Activated CD8-positive, alpha-beta T cell treated with anti-CD3 and anti-CD28 coated beads, Interleukin-2, amount 10 ng/mL, durations not matched to agents 7 days and 5 days (primary cell): ENCODE measurements at regions not wholly inside any gene's neighbourhood (a gene's known extent, or its start where the extent isn't known, plus 50 kb on each side); places are given as distances from the start of the nearest gene placed in this dataset.
"Not testable (repeated sequence)": the region's sequence is repeated elsewhere in the genome, so short reads cannot be mapped to it uniquely, and the experiment has no call there.

ENCODE experiments used
- ATAC-seq: fragments of 150-1000 bp; cut with Tn5 transposase; one replicate; pipeline ENCODE4 v1.10.0; 2021; ENCODE audit warnings: moderate library complexity
- CTCF ChIA-PET: fragments of 350-600 bp; sonication (Branson Sonifier 250); formaldehyde crosslinking; loops from one replicate; lab custom pipeline; 2021; ENCODE audit warnings: antibody characterized with exemption; lab: Charles Lee
- POLR2A ChIA-PET: fragments of 350-600 bp; sonication (Branson Sonifier 250); formaldehyde crosslinking; loops from one replicate; lab custom pipeline; 2021; ENCODE audit warnings: antibody characterized with exemption; lab: Charles Lee
- DNase-seq: peaks from one replicate; pipeline ENCODE4 v3.0.0-alpha.2; 2020
- H3K27ac Mint-ChIP-seq: one replicate; pipeline ENCODE4 v1.8.0; 2021; ENCODE audit warnings: mild to moderate bottlenecking, mixed read lengths
- H3K27me3 Mint-ChIP-seq: one replicate; pipeline ENCODE4 v1.8.0; 2021; ENCODE audit warnings: low read depth, mixed read lengths
- H3K36me3 Mint-ChIP-seq: one replicate; pipeline ENCODE4 v1.8.0; 2021; ENCODE audit warnings: low read depth, mixed read lengths
- H3K4me1 Mint-ChIP-seq: one replicate; pipeline ENCODE4 v1.8.0; 2021; ENCODE audit warnings: low read depth, mixed read lengths
- H3K4me3 Mint-ChIP-seq: one replicate; pipeline ENCODE4 v1.8.0; 2021; ENCODE audit warnings: mild to moderate bottlenecking, mixed read lengths
- H3K9me3 Mint-ChIP-seq: one replicate; pipeline ENCODE4 v1.8.0; 2022; ENCODE audit warnings: mixed read lengths; ENCODE audit not compliant: insufficient read depth

DNA sequence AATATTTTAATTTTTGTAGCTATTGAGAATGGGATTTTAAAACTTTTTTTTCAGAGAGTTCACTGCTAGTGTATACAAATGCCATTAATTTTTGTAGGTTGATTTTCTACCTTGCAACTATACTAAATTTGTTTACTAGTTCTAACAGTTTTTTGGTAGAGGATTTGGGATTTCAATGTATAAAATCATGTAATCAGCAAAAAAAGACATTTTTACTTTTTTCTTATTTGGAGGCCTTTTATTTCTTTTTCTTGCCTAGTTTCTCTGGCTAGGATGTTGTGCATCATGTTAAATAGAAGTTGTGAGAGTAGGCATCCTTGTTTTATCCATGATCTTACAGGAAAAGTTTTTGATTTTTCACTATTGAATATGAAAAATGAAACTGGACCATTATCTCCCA is 602.9 kb upstream of the KIF2B start:
- H3K27me3 Mint-ChIP-seq, result no peaks in the 10 kb centered on the region

DNA sequence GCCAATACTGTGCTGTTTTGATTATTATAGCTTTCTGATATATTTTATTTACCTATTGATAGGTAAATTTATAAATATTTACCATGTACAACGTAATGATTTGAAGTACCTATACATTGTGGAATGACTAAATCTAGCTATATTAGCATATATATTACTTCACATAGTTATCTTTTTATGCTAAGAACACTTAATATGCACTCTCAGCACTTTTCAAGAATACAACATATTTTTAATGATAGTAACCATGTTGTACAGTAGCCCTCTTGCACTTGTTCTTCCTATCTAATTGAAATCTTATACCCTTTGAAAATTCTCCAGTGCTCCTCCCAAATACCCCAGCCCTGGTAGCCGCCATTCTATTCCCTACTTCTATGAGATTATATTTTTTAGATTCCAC is 604.0 kb upstream of the KIF2B start:
- DNase-seq (no peak), ATAC-seq (no peak)
- no peak overlapping the region for H3K4me3 Mint-ChIP-seq
- H3K4me1 Mint-ChIP-seq, result no peaks in the 10 kb centered on the region
- POLR2A ChIA-PET, result no interaction called here
- H3K27ac Mint-ChIP-seq, result no peak overlapping the region
- H3K27me3 Mint-ChIP-seq, result no peaks in the 10 kb centered on the region
- CTCF ChIA-PET, result no interaction called here
- H3K36me3 Mint-ChIP-seq, result no peaks in the 10 kb centered on the region
- H3K9me3 Mint-ChIP-seq, result peaks cover 7% of the 10 kb centered on the region

More for the DNA sequence above, 602.9 kb upstream of the KIF2B start:
- ATAC-seq (no peak), DNase-seq (no peak)
- no peaks in the 10 kb centered on the region for H3K4me1 Mint-ChIP-seq
- H3K36me3 Mint-ChIP-seq, result no peaks in the 10 kb centered on the region
- ChIA-PET POLR2A (no interaction called here), CTCF (no interaction called here)
- no peak overlapping the region for H3K4me3 Mint-ChIP-seq
- no peak overlapping the region for H3K27ac Mint-ChIP-seq
- H3K9me3 Mint-ChIP-seq, result peaks cover 7% of the 10 kb centered on the region

DNA sequence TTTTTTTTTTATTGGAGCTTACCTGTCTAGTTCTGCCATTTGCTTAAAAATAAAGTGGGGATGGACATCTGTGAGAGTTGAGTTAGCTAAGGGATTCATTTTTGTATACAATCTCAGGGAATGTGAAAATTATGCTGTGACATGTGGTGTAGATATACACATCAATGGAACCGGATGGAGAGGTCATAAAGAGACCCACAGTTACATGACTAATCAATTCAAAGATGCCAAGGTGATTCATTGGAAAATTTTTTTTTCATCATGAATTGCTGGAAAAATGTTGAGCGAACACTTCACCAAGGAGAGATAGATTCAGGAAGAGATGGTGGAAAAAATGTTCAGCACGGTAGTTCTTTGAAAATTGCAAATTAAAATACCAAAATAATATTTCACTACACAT is 605.4 kb upstream of the KIF2B start:
- Mint-ChIP-seq H3K4me1 (no peaks in the 10 kb centered on the region), H3K36me3 (no peaks in the 10 kb centered on the region), H3K27me3 (no peaks in the 10 kb centered on the region), H3K9me3 (peaks cover 4% of the 10 kb centered on the region), H3K4me3 (no peak overlapping the region), H3K27ac (no peak overlapping the region)
- CTCF ChIA-PET, result no interaction called here
- DNase-seq (no peak), ATAC-seq (no peak)
- POLR2A ChIA-PET, result no interaction called here

DNA sequence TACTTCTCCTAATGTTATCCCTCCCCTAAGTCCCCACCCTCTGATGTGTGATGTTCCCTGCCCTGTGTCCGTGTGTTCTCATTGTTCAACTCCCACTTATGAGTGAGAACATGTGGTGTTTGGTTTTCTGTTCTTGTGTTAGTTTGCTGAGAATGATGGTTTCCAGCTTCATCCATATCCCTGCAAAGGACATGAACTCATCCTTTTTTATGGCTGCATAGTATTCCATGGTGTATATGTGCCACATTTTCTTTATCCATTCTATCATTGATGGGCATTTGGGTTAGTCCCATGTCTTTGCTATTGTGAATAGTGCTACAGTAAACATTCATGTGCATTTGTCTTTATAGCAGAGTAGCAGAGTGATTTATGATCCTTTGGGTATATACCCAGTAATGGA is 613.8 kb upstream of the KIF2B start:
- H3K9me3 Mint-ChIP-seq, H3K36me3 Mint-ChIP-seq, POLR2A ChIA-PET, H3K27me3 Mint-ChIP-seq, H3K4me3 Mint-ChIP-seq, H3K4me1 Mint-ChIP-seq, CTCF ChIA-PET, H3K27ac Mint-ChIP-seq, ATAC-seq, DNase-seq: not testable (repeated sequence)

DNA sequence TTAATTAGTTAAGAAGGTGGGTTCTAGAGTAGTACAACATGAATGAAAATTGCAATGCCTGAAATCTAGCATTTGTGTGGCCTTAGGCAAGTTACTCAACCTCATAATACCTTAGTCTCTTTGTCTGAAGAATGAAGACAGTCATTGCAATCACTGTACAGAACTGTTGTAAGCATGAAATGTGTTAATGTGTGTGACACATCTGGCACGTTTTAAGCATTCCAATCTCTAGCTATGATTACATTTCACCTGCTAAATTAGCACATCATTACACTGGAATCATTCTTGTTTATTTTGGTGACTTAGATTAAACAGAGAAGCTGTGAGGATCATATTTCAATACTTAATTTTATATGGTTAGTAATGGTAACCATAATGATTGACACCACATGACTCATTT is 629.7 kb upstream of the KIF2B start:
- no peak for ATAC-seq
- no peaks in the 10 kb centered on the region for H3K4me1 Mint-ChIP-seq
- H3K27me3 Mint-ChIP-seq, result no peaks in the 10 kb centered on the region
- peaks cover 7% of the 10 kb centered on the region for H3K9me3 Mint-ChIP-seq
- ChIA-PET CTCF (no interaction called here), POLR2A (no interaction called here)
- H3K4me3 Mint-ChIP-seq, result no peak overlapping the region
- H3K27ac Mint-ChIP-seq, result no peak overlapping the region
- no peak for DNase-seq
- H3K36me3 Mint-ChIP-seq, result no peaks in the 10 kb centered on the region

DNA sequence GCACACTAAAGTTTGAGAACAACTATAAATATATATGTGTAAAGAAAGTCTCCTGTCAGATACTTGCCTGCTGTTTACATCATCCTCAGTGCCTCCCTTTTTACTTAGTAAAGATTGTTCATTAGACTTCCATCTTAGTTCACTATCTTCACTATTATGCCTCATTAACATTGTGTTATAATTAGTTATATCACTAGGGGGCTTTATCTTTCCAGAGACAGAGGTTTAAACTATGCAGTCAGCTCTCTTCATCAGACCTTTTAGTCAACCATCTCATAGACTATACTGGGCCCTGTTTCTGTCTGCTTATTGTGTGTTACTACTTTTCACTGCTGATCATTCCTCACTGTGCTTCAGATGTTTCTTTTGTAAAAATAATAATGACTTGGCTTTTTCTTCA is 630.8 kb upstream of the KIF2B start:
- ChIA-PET CTCF (no interaction called here), POLR2A (no interaction called here)
- DNase-seq (no peak), ATAC-seq (no peak)
- Mint-ChIP-seq H3K27ac (no peak overlapping the region), H3K4me3 (no peak overlapping the region), H3K4me1 (no peaks in the 10 kb centered on the region), H3K27me3 (no peaks in the 10 kb centered on the region), H3K36me3 (no peaks in the 10 kb centered on the region), H3K9me3 (peaks cover 6% of the 10 kb centered on the region)

DNA sequence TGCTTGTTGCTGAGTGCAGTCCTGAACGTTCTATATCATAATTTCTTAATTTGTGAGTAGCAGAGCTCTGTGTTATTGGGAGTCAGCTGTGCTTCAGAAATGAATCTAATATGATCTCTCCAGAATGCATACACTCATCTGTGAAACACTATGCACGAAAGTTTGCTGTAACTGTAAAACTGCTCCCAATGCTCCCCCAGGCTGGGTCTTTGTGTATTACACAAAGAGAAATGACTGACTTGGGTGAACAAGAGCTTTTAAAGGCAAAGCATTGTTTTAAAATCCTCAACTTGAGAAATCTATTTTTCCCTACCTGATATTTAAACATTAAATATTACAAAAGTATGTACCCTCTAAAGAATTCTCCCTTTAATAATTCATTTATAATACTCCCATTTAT is 636.7 kb upstream of the KIF2B start:
- POLR2A ChIA-PET, result no interaction called here
- Mint-ChIP-seq H3K9me3 (peaks cover 17% of the 10 kb centered on the region), H3K27me3 (no peaks in the 10 kb centered on the region), H3K36me3 (no peaks in the 10 kb centered on the region), H3K4me3 (no peak overlapping the region), H3K27ac (no peak overlapping the region), H3K4me1 (no peaks in the 10 kb centered on the region)
- ATAC-seq (no peak), DNase-seq (no peak)
- CTCF ChIA-PET, result no interaction called here

DNA sequence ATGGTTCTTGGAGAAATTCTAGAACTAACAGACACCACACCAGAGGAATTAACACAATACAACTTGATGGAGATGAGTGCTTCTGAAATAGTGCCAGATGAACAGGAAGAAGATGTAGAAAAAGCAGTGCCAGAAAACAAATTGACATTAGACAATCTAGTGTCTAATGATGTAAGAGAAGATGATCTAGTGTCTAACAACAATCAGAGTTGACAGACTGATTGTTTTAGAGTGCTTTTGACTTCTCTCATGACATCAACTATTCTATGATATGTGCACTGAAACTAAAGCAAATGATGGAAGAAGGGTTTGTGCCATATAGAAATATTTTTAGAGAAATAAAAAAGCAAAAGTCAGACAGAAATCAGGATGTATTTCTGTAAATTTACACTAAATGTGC is 646.1 kb upstream of the KIF2B start:
- Mint-ChIP-seq H3K36me3 (no peaks in the 10 kb centered on the region), H3K4me1 (no peaks in the 10 kb centered on the region), H3K4me3 (no peak overlapping the region), H3K27ac (no peak overlapping the region), H3K27me3 (no peaks in the 10 kb centered on the region), H3K9me3 (no peaks in the 10 kb centered on the region)
- DNase-seq, result no peak
- POLR2A ChIA-PET, result no interaction called here
- CTCF ChIA-PET, result no interaction called here
- no peak for ATAC-seq

DNA sequence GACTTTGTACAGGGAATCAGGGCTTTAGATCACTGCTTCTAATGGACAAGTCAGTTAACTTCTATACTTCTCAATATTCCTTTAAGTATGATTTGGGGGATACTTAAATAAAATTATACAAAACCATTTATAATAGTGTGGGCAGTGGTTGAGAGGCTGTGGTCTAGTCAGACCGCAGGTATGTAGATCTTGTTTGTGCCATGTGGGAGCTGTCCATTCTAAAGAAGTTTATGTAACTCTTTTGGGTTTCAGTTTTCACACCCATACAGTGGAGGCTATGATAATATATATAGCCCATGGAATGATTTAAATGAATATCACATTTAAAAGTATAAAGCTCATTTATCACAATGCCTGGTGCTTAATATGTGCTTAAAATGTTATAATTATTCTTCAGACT is 654.3 kb upstream of the KIF2B start:
- Mint-ChIP-seq H3K4me3 (no peak overlapping the region), H3K4me1 (no peaks in the 10 kb centered on the region), H3K9me3 (peaks cover 11% of the 10 kb centered on the region), H3K36me3 (no peaks in the 10 kb centered on the region), H3K27me3 (no peaks in the 10 kb centered on the region), H3K27ac (no peak overlapping the region)
- CTCF ChIA-PET, result no interaction called here
- no peak for ATAC-seq
- POLR2A ChIA-PET, result no interaction called here
- no peak for DNase-seq

DNA sequence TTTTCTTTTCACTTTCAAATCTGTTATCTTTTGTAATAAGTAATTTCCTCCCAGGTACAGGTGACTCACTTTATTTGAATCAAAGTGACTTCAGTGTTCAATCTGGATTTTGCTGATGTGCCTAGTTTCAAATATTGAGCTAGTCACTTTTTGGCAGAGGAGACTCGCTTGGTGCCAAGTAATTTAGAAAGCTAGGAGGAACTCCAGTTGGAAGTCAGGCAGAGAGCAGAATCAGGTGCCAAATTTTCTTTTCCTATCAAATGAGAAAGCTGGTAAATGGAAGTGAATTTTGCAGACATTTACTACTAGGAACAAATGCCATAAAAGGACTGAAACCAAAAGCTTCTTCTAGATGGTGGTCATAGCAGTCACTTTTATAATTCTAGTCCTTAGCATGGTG is 656.0 kb upstream of the KIF2B start:
- CTCF ChIA-PET, result no interaction called here
- Mint-ChIP-seq H3K4me1 (no peaks in the 10 kb centered on the region), H3K4me3 (no peak overlapping the region), H3K27me3 (no peaks in the 10 kb centered on the region), H3K9me3 (peaks cover 20% of the 10 kb centered on the region), H3K27ac (no peak overlapping the region), H3K36me3 (no peaks in the 10 kb centered on the region)
- no peak for ATAC-seq
- POLR2A ChIA-PET, result no interaction called here
- DNase-seq, result no peak

DNA sequence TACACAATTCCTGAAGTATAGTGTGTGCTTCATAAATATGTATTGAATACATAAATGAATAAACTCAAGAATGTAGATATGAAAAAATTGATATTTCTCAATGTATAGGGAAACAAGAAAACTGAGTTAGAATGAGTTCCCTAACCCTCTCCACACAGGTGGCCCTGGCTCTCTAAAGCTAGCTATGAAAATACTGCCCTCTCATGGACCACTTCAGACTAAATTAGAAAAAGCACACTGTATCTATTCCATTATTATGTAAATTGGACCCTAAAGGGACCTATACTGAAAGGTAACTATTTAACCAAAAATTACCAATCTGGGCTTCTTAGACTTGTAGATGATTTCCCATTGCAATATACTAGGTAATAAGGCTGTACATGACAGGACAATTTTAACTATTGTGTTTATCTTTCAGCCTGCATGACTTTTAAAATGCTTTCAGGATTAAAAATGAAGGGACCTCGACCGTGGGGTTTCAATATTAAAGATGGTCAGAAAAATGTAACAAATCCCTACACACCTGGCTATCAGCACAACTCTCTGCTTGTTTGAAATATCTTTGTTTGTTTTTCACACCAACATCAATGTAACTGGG is 672.5 kb upstream of the KIF2B start:
- no peaks in the 10 kb centered on the region for H3K27me3 Mint-ChIP-seq
- POLR2A ChIA-PET, result no interaction called here
- no peaks in the 10 kb centered on the region for H3K36me3 Mint-ChIP-seq
- CTCF ChIA-PET, result no interaction called here
- no peaks in the 10 kb centered on the region for H3K4me1 Mint-ChIP-seq
- peaks cover 3% of the 10 kb centered on the region for H3K9me3 Mint-ChIP-seq
- ATAC-seq (no peak), DNase-seq (no peak)
- H3K27ac Mint-ChIP-seq, result no peak overlapping the region
- H3K4me3 Mint-ChIP-seq, result no peak overlapping the region

DNA sequence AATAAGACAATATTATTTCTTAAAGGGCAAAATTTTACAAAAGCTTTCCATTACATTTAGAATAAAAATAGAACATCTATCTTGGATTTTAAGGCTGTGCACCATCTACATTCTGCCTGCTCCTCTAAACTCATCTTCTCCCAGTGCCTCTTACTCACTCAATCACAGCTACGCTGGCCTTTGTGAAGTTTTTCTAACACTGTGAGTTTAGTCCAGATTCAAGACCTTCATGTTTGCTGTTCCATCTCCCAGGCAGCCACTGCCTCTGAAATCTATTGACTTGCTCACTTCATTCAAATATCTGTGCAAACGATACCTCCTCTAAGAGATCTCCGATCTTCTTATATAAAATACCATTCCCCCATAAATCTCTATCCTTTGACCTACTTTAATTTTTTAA is 673.4 kb upstream of the KIF2B start:
- Mint-ChIP-seq H3K27ac (no peak overlapping the region), H3K9me3 (peaks cover 3% of the 10 kb centered on the region), H3K36me3 (no peaks in the 10 kb centered on the region), H3K4me3 (no peak overlapping the region), H3K27me3 (no peaks in the 10 kb centered on the region), H3K4me1 (no peaks in the 10 kb centered on the region)
- no peak for DNase-seq
- ChIA-PET CTCF (no interaction called here), POLR2A (no interaction called here)
- no peak for ATAC-seq

DNA sequence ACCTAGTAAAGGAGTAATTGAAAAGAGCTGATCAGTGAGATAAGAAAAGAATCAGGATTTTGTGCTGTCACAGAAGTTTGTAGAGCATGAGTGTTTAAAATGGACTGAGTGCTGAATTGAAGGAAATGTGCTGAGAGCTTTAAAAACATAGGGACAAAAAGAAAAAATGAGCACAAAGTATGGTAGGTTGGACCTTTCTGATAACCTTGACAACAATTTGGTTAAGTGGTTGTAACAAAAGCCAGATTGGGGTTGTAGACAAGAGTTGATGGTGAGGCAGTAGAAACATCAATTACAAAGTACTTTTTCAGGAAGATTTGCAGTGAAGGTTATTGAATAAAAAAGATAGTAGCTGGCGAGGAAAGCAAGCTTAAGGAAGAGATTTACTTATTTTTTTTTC is 674.7 kb upstream of the KIF2B start:
- Mint-ChIP-seq H3K27ac (no peak overlapping the region), H3K4me1 (no peaks in the 10 kb centered on the region), H3K4me3 (no peak overlapping the region), H3K36me3 (no peaks in the 10 kb centered on the region), H3K27me3 (no peaks in the 10 kb centered on the region), H3K9me3 (peaks cover 3% of the 10 kb centered on the region)
- ATAC-seq (no peak), DNase-seq (no peak)
- CTCF ChIA-PET, result no interaction called here
- POLR2A ChIA-PET, result no interaction called here
